Raji (cell line): ENCODE measurements at regions not wholly inside any gene's neighbourhood (a gene's known extent, or its start where the extent isn't known, plus 50 kb on each side); places are given as distances from the start of the nearest gene placed in this dataset.

Experiments
- POLR2A ChIP-seq: IDR thresholded peaks from 2 replicates; pipeline ENCODE4 v1.6.1; 2011; ENCODE audit warnings: low read depth, low read length, control low read depth; ENCODE audit not compliant: insufficient read depth

GRCh38 chr5:124156415-124156996 is 589.9 kb downstream of the ZNF608 start:
- TF ChIP-seq POLR2A = no peak

- TF ChIP-seq POLR2A = no peak
These were observed 591.7 kb downstream of the ZNF608 start for GRCh38 chr5:124154714-124155113.

DNA sequence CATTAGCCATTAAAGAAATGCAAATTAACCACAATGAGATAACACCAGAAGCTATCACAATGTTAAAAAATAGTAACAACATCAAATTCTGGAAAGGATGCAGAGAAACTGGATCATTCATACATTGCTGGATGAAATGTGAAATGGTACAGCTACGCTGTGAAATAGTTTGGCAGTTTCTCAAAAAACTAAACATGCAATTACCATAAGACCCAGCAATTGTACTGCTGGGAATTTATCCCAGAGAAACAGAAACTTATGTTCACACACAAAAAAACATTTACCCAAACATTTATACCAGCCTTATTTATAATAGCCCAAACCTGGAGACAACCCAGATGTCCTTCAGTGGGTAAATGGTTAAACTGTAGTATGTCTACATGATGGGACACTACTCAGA is 592.9 kb downstream of the ZNF608 start:
- TF ChIP-seq POLR2A = no peak

DNA sequence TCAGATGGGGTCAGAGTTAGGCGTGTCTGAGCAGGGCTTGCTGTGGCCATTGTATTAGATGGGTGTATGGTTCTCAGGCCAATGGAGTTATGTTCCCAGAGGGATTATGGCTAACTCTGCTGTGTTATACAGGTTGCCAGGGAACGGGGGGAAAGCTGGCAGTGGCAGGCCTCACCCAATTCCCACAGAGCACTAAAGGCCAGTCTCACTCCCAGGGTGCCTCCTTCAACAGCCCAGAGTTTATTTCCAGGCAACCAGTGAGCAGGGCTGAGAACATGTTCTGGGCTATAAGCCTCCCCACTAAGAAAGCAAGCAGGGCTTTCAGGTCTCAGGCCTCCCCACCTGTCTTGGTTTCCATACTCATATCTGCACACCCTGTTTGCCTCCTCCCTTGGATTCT is 597.9 kb downstream of the ZNF608 start:
- TF ChIP-seq POLR2A = no peak

DNA sequence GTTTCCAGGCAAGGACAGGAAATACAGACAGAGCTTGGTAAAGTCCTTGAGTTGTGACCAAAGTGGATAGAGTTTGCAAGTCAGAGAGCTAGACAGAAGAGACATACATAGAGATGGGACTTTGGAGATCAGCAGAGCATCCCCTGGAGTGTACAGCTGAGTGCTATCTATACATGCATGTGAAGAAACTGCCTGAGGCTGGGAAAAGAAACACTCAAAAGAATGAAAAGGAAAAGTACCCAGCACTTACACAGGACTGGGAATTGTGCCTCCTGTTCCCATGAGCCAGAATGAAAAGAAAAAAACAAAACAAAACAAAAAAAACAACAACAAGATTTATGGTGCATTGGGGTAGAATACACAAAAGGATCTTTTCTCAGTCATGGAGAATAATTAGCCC is 606.4 kb downstream of the ZNF608 start:
- no peak for TF ChIP-seq POLR2A

GRCh38 chr5:124139477-124139876 is 607.0 kb downstream of the ZNF608 start:
- no peak for TF ChIP-seq POLR2A

- no peak for TF ChIP-seq POLR2A
These were observed 609.8 kb downstream of the ZNF608 start for GRCh38 chr5:124136609-124137008.

DNA sequence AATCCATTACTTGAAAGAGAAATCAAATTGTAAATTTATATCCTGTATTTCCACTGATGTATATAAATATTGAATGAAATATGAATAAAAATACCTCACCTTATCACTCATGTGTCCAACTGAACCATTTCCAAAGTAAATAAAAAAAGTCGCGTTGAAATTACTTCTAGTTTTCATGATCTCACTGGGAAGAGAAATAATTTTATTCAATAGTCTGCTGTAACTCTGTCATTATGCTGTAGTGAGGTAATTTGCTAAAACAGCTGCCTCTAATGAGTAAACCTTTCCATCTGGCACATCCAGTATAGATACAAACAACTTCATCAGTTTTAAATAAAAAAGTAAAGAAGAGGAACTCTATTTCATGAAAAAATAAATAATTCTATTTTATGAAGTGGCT is 611.5 kb downstream of the ZNF608 start:
- no peak for TF ChIP-seq POLR2A

DNA sequence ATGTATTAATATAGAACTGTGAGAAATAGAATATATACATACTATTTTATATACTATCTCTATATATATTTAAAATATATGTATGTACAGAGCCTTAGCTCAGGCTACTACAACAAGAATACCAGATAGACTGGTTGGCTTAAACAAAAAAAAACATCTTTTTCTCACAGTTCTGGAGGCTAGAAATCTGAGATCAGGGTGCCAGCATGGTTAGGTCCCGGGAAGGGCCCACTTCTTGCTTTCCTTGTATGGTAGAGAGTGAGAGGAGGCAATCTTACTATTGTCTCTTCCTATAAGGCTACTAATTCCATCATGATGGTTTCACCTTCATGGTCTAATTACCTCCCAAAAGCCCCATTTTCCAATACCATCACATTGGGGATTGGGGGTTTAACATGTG is 613.0 kb downstream of the ZNF608 start:
- no peak for TF ChIP-seq POLR2A

- no peak for TF ChIP-seq POLR2A
These were observed 613.6 kb downstream of the ZNF608 start for GRCh38 chr5:124132843-124133242.

- TF ChIP-seq POLR2A = no peak
These were observed 615.0 kb downstream of the ZNF608 start for GRCh38 chr5:124131466-124131865.

DNA sequence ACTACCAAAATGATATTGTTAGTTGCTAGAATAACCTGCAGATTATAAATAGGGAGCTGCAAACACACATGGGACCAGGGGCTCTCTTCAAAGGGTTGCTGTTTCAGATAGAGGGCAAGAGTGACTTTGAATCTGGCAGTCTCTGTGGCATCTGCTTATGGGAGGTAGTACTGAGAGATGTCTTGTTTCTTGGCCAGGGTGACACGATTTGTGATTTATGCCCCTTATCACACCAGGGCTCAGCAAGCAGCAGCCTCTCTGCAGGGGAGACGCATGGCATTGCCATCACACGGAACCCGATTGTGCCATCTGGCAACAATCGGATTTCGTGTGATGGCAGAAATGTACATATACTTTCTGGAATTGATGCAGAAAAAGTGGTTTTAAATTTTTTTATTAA is 615.6 kb downstream of the ZNF608 start:
- no peak for TF ChIP-seq POLR2A

DNA sequence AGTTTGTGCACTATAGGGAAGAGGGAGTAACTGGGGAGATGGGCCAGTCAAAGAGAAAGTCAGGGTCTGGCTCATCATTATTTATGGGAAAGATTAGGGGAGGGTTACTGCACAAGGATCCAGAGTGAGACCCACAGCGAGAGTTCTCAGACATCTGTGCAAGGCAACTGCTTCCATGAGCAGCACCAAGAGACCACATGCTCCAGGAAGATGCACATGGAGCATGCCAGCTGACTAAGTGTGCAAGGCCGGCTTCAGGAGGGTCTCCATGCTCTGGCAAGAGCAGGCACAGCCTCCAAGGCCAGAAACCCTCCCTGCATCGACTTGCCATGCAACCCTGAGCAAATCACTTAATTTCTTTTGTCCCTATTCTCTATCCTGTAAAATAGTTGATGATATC is 616.9 kb downstream of the CSNK1G3 start:
- TF ChIP-seq POLR2A = no peak

DNA sequence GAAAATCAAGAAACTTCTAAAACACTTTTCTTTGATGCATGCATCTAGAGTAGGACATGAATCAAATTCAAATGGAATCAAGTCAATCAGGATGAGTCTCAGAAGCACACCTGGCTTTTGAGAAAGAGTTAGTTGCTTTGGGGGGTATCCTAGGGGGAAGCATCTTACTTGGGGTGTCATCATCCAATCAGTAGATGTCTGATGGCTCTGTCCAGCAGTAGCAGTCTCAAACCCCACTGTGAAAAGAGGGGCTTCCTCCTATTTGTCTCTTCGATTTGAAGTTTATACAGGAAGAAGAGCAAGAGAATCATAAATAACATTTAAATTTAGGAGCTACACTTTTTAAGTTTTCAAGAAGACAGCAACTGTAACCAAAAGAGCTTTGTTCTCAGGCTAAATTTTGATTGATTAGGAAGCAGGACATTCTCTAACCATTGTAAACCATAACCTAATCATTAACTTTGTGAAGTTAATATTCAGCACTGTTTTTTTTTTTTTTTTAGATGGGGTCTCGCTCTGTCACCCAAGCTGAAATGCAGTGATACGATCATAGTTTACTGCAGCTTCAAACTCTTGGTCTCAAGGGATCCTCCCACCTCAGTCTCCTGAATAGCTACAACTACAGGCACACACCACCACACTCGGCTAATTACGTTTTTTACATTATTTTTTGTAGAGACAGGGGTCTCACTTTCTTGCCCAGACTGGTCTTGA is 614.7 kb downstream of the CSNK1G3 start:
- TF ChIP-seq POLR2A = no peak

DNA sequence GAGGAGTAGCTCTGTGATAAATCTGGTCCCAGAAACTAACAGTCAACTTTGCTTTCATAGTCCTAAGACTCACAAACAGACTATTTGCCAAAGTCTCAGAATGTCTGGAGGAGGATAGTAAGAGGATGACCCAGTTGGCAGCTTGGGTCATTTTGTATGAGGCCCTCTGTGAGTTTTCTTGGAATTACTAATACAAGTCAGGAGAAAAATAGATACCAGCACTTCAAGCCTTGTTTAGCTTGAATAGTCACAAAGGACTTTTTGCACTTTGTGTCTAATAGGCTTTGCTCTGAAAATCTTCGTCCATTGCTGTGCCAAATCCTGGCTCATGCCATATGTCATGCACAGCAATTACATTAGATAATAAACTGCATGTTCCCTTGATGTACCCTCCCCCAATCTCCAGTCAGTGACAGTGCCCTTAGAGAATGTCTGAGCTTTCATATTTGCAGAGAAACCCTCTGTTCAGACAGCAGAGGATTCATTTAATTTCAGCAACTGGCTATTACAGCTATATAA is 612.8 kb downstream of the CSNK1G3 start:
- no peak for TF ChIP-seq POLR2A

DNA sequence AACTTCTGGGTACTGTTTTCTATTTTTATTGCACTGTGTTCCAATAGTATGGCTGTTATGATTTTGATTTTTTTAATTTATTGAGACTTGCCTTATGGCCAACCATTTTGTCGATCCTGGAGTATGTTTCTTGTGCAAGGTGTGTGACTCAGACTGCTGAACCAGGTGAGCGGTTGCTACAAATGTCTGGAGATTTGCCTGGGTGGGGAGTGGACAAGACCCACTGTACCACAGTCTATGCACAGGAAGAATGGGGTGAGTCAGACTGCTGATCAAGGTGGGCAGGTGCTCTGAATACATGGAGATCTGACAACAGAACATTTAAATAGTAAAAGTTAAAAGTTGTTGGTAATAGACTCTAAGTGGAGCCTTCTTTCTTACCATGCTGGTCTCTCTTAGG is 609.2 kb downstream of the CSNK1G3 start:
- TF ChIP-seq POLR2A = no peak

DNA sequence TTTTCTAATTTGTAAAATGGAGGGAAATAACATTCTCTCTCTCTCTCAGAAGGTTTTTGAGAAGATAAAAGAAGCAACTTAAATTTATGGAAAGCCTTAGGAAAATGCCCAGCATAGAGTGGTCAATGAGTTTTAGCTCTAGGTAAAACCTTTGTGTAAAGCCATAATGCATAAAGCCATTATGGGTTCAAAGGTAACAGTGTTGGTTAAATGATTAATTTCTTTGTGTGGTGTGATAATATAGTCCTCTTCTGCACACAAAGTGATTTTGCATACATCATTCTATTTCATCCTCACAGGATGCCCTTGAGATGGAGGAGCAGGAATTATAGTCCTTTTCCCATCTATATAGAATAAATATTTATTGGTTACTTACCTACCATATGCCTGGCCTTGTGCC is 602.9 kb downstream of the CSNK1G3 start:
- no peak for TF ChIP-seq POLR2A
